LNCAP (cell line): ENCODE measurements at regions not wholly inside any gene's neighbourhood (a gene's known extent, or its start where the extent isn't known, plus 50 kb on each side); places are given as distances from the start of the nearest gene placed in this dataset.

Experiments used
- CTCF ChIP-seq: fragments of 450-650 bp; IDR thresholded peaks from 2 replicates; pipeline ENCODE4 v1.5.1; 2017; ENCODE audit warnings: mild to moderate bottlenecking

GRCh38 chr1:199809311-199809710, 218.2 kb upstream of the NR5A2 start:
- no peak for TF ChIP-seq CTCF

- no peak for TF ChIP-seq CTCF
Measured at GRCh38 chr1:199811163-199811562, 216.3 kb upstream of the NR5A2 start.

GRCh38 chr1:199813198-199813597, 214.3 kb upstream of the NR5A2 start:
- TF ChIP-seq CTCF: no peak

GRCh38 chr1:199815947-199816346, 211.6 kb upstream of the NR5A2 start:
- TF ChIP-seq CTCF: no peak

- TF ChIP-seq CTCF: no peak
Measured at GRCh38 chr1:199817266-199817665, 210.2 kb upstream of the NR5A2 start.

- TF ChIP-seq CTCF: no peak
Measured at GRCh38 chr1:199821029-199821779, 206.3 kb upstream of the NR5A2 start.

GRCh38 chr1:199832451-199832850, 195.1 kb upstream of the NR5A2 start:
- no peak for TF ChIP-seq CTCF

- TF ChIP-seq CTCF: no peak
Measured at GRCh38 chr1:199834711-199835110, 192.8 kb upstream of the NR5A2 start.
